ENCODE measurements at regions not wholly inside any gene's neighbourhood (a gene's known extent, or its start where the extent isn't known, plus 50 kb on each side); places are given as distances from the start of the nearest gene placed in this dataset.

- H3K27me3 ChIP-seq (ENCODE audit: control insufficient read depth, insufficient read depth, low read length), result no peaks in the 10 kb centered on the region
- no peak overlapping the region for H3K4me3 ChIP-seq (ENCODE audit: low read length)
- no peak for DNase-seq
- no peaks in the 10 kb centered on the region for H3K36me3 ChIP-seq (ENCODE audit: control insufficient read depth, insufficient read depth, low read length)
- no peaks in the 10 kb centered on the region for H3K4me1 ChIP-seq (ENCODE audit: control insufficient read depth, insufficient read depth, low read length)
- no peak overlapping the region for H3K27ac ChIP-seq (ENCODE audit: low read length)
- H3K9me3 ChIP-seq (ENCODE audit: control insufficient read depth, low read depth, low read length), result no peaks in the 10 kb centered on the region
These were observed 156.0 kb downstream of the TMTC3 start for GRCh38 chr12:88298014-88298682.

DNA sequence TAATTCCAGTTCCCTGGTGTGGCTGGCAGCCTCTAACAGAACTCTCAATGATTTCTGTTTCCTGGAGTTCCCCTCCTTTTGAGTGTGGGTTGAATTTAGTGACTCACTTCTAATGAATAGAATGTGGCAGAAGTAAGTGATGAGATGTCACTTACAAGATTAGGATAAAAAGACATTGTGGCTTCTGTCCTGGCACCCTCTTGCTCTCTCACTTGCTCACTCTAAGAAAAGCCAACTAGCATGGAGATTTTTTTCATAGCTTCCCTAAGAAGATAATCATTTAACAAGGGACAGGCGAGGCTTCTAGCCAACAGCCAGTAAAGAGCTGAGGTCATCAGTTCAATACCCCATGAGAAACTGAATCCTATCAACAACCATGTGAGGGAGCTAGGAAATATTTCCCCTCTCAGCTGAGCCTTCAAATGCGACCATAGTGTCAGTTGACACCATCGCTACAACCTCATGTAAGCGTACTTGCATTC, 156.7 kb downstream of the TMTC3 start:
- Histone ChIP-seq H3K27me3 (ENCODE audit: control insufficient read depth, insufficient read depth, low read length) (no peaks in the 10 kb centered on the region), H3K9me3 (ENCODE audit: control insufficient read depth, low read depth, low read length) (no peaks in the 10 kb centered on the region), H3K4me1 (ENCODE audit: control insufficient read depth, insufficient read depth, low read length) (no peaks in the 10 kb centered on the region), H3K36me3 (ENCODE audit: control insufficient read depth, insufficient read depth, low read length) (no peaks in the 10 kb centered on the region), H3K27ac (ENCODE audit: low read length) (no peak overlapping the region), H3K4me3 (ENCODE audit: low read length) (no peak overlapping the region)
- DNase-seq, result no peak
- 60% methylated on average over 1 of the region's 4 CpGs for WGBS (ENCODE audit: insufficient coverage, low lambda C conversion rate)

DNA sequence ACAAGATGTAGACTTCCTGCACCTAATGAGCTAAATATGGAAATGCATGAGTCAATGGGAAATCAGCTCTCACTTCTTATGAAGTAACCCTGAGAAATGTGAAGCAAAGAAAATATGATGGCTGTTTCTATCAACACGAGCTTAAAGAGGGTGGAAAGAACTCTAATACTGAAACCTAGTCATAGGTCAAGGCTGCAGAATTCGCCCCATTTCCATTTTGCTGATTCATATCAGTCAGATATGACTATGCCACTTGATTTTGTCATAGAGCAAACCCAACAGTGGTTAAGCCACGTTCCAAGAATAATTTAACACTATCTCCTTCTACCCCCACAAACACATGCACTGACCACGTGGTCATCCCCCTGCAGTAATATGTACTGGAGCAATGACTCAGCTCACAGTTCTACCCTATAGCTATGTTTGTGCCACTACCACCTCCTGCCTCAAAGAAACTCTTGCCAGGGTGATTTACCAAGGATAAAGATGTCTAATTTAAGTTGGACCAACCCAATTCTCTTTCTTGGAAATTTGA, 157.5 kb downstream of the TMTC3 start:
- DNase-seq, result no peak
- no peaks in the 10 kb centered on the region for H3K4me1 ChIP-seq (ENCODE audit: control insufficient read depth, insufficient read depth, low read length)
- H3K4me3 ChIP-seq (ENCODE audit: low read length), result no peak overlapping the region
- no peaks in the 10 kb centered on the region for H3K9me3 ChIP-seq (ENCODE audit: control insufficient read depth, low read depth, low read length)
- no peak overlapping the region for H3K27ac ChIP-seq (ENCODE audit: low read length)
- H3K36me3 ChIP-seq (ENCODE audit: control insufficient read depth, insufficient read depth, low read length), result no peaks in the 10 kb centered on the region
- WGBS (ENCODE audit: insufficient coverage, low lambda C conversion rate), result no CpG with 5 or more reads among the region's 4 CpGs
- no peaks in the 10 kb centered on the region for H3K27me3 ChIP-seq (ENCODE audit: control insufficient read depth, insufficient read depth, low read length)

DNA sequence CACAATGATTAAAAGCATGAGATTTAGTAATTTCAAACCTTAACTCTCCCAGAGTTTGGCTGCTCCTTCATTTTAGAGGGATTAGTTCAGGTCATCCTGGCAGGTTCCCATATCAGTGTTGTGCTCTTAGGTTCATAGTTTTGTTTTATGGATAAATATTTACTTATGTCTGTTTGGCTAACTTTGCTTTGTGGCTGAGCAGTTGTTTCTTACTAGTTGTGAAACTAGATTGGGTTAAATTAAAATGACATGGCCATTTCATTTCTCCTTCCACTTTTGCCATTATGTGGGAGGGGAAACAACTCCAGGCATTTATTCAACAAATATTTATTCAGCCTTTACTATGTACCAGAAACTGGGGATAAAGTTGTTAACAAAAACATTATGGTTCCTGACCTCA, 158.8 kb downstream of the TMTC3 start:
- no peaks in the 10 kb centered on the region for H3K36me3 ChIP-seq (ENCODE audit: control insufficient read depth, insufficient read depth, low read length)
- no peaks in the 10 kb centered on the region for H3K9me3 ChIP-seq (ENCODE audit: control insufficient read depth, low read depth, low read length)
- no peaks in the 10 kb centered on the region for H3K27me3 ChIP-seq (ENCODE audit: control insufficient read depth, insufficient read depth, low read length)
- no peak overlapping the region for H3K4me3 ChIP-seq (ENCODE audit: low read length)
- no peak overlapping the region for H3K27ac ChIP-seq (ENCODE audit: low read length)
- peaks cover 2% of the 10 kb centered on the region for H3K4me1 ChIP-seq (ENCODE audit: control insufficient read depth, insufficient read depth, low read length)
- DNase-seq, result no peak

GRCh38 chr12:88303335-88303734, 161.2 kb downstream of the TMTC3 start:
- no peaks in the 10 kb centered on the region for H3K27me3 ChIP-seq (ENCODE audit: control insufficient read depth, insufficient read depth, low read length)
- no peak overlapping the region for H3K4me3 ChIP-seq (ENCODE audit: low read length)
- no peaks in the 10 kb centered on the region for H3K36me3 ChIP-seq (ENCODE audit: control insufficient read depth, insufficient read depth, low read length)
- no peak overlapping the region for H3K27ac ChIP-seq (ENCODE audit: low read length)
- peaks cover 2% of the 10 kb centered on the region for H3K4me1 ChIP-seq (ENCODE audit: control insufficient read depth, insufficient read depth, low read length)
- WGBS (ENCODE audit: insufficient coverage, low lambda C conversion rate), result 100% methylated on average over 1 of the region's 1 CpG
- DNase-seq, result no peak
- H3K9me3 ChIP-seq (ENCODE audit: control insufficient read depth, low read depth, low read length), result no peaks in the 10 kb centered on the region

- no peaks in the 10 kb centered on the region for H3K36me3 ChIP-seq (ENCODE audit: control insufficient read depth, insufficient read depth, low read length)
- H3K27ac ChIP-seq (ENCODE audit: low read length), result no peak overlapping the region
- H3K4me3 ChIP-seq (ENCODE audit: low read length), result no peak overlapping the region
- H3K9me3 ChIP-seq (ENCODE audit: control insufficient read depth, low read depth, low read length), result no peaks in the 10 kb centered on the region
- peaks cover 2% of the 10 kb centered on the region for H3K4me1 ChIP-seq (ENCODE audit: control insufficient read depth, insufficient read depth, low read length)
- WGBS (ENCODE audit: insufficient coverage, low lambda C conversion rate), result no CpG with 5 or more reads among the region's 5 CpGs
- no peaks in the 10 kb centered on the region for H3K27me3 ChIP-seq (ENCODE audit: control insufficient read depth, insufficient read depth, low read length)
- peak in 1 of 2 donors; percentile 11 for DNase-seq
These were observed 163.3 kb downstream of the TMTC3 start for GRCh38 chr12:88305254-88305890.

DNA sequence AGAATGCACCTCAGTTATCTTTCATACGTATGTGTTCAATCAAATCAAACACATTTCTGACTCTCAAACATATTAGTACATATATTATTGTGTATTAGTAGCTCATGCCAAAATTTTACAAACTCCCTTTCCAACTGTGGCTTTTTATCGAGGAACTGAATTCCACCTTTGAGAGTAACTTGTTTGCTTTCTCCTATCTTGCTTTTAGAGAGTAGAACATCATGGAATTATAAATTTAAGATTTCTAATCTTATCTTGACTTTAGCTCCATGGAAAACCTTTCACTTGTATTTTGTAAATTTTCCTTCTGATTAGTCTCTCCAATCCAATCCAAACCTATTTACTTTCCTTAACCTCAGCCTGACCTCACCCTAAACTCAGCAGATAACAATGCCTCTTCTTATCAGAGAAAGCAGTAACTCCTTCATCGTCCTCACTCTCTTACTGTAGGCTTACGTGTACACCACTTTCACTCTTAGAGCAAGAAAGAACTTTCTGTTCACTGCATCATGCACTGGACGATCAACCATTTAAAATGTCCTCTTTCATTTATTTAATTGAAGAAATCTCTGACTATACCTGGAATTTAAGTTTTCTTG, 164.5 kb downstream of the TMTC3 start:
- peaks cover 2% of the 10 kb centered on the region for H3K4me1 ChIP-seq (ENCODE audit: control insufficient read depth, insufficient read depth, low read length)
- 31% methylated on average over 2 of the region's 5 CpGs for WGBS (ENCODE audit: insufficient coverage, low lambda C conversion rate)
- no peaks in the 10 kb centered on the region for H3K36me3 ChIP-seq (ENCODE audit: control insufficient read depth, insufficient read depth, low read length)
- DNase-seq, result no peak
- peaks cover 3% of the 10 kb centered on the region for H3K27me3 ChIP-seq (ENCODE audit: control insufficient read depth, insufficient read depth, low read length)
- H3K4me3 ChIP-seq (ENCODE audit: low read length), result no peak overlapping the region
- H3K27ac ChIP-seq (ENCODE audit: low read length), result no peak overlapping the region
- H3K9me3 ChIP-seq (ENCODE audit: control insufficient read depth, low read depth, low read length), result no peaks in the 10 kb centered on the region

DNA sequence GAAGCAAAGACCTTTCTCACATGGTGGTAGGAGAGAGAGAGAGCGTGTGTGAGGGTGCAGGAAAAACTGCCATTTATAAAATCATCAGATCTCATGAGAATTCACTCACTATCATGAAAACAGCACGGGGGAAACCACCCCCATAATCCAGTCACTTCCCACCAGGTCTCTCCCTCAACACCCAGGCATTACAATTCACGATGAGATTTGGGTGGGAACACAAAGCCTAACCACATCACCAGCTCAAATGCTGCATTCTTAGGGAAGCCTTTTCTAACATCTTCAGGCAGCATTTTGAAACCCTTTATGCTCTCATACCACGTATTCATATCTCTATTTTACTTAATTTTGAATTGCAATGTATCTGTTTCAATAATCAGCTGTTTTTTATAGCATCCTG, 165.9 kb downstream of the TMTC3 start:
- H3K9me3 ChIP-seq (ENCODE audit: control insufficient read depth, low read depth, low read length), result no peaks in the 10 kb centered on the region
- no peak for DNase-seq
- H3K4me3 ChIP-seq (ENCODE audit: low read length), result no peak overlapping the region
- H3K36me3 ChIP-seq (ENCODE audit: control insufficient read depth, insufficient read depth, low read length), result no peaks in the 10 kb centered on the region
- whole genome bisulfite sequencing (ENCODE audit: insufficient coverage, low lambda C conversion rate), result 96% methylated on average over 2 of the region's 4 CpGs
- peaks cover 3% of the 10 kb centered on the region for H3K27me3 ChIP-seq (ENCODE audit: control insufficient read depth, insufficient read depth, low read length)
- H3K27ac ChIP-seq (ENCODE audit: low read length), result no peak overlapping the region
- H3K4me1 ChIP-seq (ENCODE audit: control insufficient read depth, insufficient read depth, low read length), result peaks cover 2% of the 10 kb centered on the region

GRCh38 chr12:88308825-88309224, 166.7 kb downstream of the TMTC3 start:
- no peak overlapping the region for H3K27ac ChIP-seq (ENCODE audit: low read length)
- peaks cover 3% of the 10 kb centered on the region for H3K27me3 ChIP-seq (ENCODE audit: control insufficient read depth, insufficient read depth, low read length)
- DNase-seq, result no peak
- H3K4me1 ChIP-seq (ENCODE audit: control insufficient read depth, insufficient read depth, low read length), result peaks cover 2% of the 10 kb centered on the region
- no peak overlapping the region for H3K4me3 ChIP-seq (ENCODE audit: low read length)
- H3K36me3 ChIP-seq (ENCODE audit: control insufficient read depth, insufficient read depth, low read length), result no peaks in the 10 kb centered on the region
- no peaks in the 10 kb centered on the region for H3K9me3 ChIP-seq (ENCODE audit: control insufficient read depth, low read depth, low read length)

GRCh38 chr12:88309546-88309945, 167.4 kb downstream of the TMTC3 start:
- Histone ChIP-seq H3K36me3 (ENCODE audit: control insufficient read depth, insufficient read depth, low read length) (no peaks in the 10 kb centered on the region), H3K27ac (ENCODE audit: low read length) (no peak overlapping the region), H3K4me1 (ENCODE audit: control insufficient read depth, insufficient read depth, low read length) (peaks cover 2% of the 10 kb centered on the region), H3K9me3 (ENCODE audit: control insufficient read depth, low read depth, low read length) (no peaks in the 10 kb centered on the region), H3K4me3 (ENCODE audit: low read length) (no peak overlapping the region), H3K27me3 (ENCODE audit: control insufficient read depth, insufficient read depth, low read length) (peaks cover 3% of the 10 kb centered on the region)
- DNase-seq, result no peak
- WGBS (ENCODE audit: insufficient coverage, low lambda C conversion rate), result 73% methylated on average over 2 of the region's 2 CpGs
